ENCODE measurements at regions not wholly inside any gene's neighbourhood (a gene's known extent, or its start where the extent isn't known, plus 50 kb on each side); places are given as distances from the start of the nearest gene placed in this dataset.
"Not testable (repeated sequence)": the region's sequence is repeated elsewhere in the genome, so short reads cannot be mapped to it uniquely, and the experiment has no call there.

- not testable (repeated sequence) for TF ChIP-seq CTCF (IDR thresholded peaks at IDR 0.05); POLR2AphosphoS5 (IDR thresholded peaks at IDR 0.05; ENCODE audit: low read depth, low read length); TCF7L2 (IDR thresholded peaks at IDR 0.05; ENCODE audit: low read depth, low read length); SIN3A (IDR thresholded peaks at IDR 0.05; ENCODE audit: borderline replicate concordance, insufficient read depth, low read depth, low read length)
- TF ChIP-seq, protein P1, sequence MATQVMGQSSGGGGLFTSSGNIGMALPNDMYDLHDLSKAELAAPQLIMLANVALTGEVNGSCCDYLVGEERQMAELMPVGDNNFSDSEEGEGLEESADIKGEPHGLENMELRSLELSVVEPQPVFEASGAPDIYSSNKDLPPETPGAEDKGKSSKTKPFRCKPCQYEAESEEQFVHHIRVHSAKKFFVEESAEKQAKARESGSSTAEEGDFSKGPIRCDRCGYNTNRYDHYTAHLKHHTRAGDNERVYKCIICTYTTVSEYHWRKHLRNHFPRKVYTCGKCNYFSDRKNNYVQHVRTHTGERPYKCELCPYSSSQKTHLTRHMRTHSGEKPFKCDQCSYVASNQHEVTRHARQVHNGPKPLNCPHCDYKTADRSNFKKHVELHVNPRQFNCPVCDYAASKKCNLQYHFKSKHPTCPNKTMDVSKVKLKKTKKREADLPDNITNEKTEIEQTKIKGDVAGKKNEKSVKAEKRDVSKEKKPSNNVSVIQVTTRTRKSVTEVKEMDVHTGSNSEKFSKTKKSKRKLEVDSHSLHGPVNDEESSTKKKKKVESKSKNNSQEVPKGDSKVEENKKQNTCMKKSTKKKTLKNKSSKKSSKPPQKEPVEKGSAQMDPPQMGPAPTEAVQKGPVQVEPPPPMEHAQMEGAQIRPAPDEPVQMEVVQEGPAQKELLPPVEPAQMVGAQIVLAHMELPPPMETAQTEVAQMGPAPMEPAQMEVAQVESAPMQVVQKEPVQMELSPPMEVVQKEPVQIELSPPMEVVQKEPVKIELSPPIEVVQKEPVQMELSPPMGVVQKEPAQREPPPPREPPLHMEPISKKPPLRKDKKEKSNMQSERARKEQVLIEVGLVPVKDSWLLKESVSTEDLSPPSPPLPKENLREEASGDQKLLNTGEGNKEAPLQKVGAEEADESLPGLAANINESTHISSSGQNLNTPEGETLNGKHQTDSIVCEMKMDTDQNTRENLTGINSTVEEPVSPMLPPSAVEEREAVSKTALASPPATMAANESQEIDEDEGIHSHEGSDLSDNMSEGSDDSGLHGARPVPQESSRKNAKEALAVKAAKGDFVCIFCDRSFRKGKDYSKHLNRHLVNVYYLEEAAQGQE (IDR thresholded peaks at IDR 0.05; ENCODE audit: insufficient read depth in 1 of 2, low read depth in 2 of 2, low read length in 1 of 2), result not testable (repeated sequence)
Observed at GRCh38 chr4:188797011-188797410, 657.8 kb downstream of the TRIML1 start.
